HG02610 (cell line): ENCODE measurements at regions not wholly inside any gene's neighbourhood (a gene's known extent, or its start where the extent isn't known, plus 50 kb on each side); places are given as distances from the start of the nearest gene placed in this dataset.
"Not testable (repeated sequence)": the region's sequence is repeated elsewhere in the genome, so short reads cannot be mapped to it uniquely, and the experiment has no call there.

ENCODE experiments used
- ATAC-seq: cut with Tn5 transposase; IDR thresholded peaks from one replicate; pipeline ENCODE4 v1.9.1; 2021; ENCODE audit warnings: mild to moderate bottlenecking, moderate library complexity; ENCODE audit not compliant: unreplicated experiment

GRCh38 chr10:118805146-118805545 is 50.4 kb upstream of the CACUL1 start:
- ATAC-seq: no peak

- no peak for ATAC-seq
Observed at GRCh38 chr10:118807512-118808305, 52.9 kb upstream of the CACUL1 start.

DNA sequence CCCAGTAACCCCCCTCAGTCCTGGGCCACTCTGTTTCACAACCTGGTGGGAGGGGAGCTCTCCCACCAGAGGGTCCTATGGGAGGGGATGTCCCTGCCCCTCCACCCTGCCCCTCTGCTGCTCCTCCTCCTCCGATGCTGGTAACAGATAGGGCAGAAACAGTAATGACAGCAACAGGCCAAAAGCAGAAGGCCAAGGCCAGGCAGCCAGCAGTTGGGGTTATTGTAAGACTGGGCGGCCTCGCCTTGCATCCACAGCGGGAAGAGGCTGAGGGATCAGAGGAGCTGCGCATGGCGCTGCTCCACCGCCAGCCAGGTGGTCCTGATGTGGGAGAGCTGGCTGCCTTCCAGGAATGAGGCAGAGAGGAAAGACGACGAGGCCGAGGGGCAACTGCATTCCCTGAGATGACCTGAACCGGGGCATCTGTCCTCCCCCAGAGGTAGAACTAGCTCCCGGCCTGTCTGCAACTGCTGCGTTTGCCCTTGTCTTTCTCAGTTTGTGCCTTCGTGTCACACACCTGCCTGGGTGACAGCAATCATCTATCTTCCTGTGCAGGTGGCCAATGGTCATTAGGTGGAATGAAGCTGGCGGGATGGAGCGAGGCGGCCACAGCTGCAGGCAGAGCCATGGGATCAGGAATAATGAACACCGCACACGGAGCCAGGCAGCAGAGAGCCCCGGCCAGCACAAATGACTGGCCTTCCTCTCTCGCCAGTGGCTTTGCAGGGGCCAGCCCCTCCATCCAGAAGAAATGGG is 54.0 kb upstream of the CACUL1 start:
- no peak for ATAC-seq

GRCh38 chr10:118809357-118810220 is 54.8 kb upstream of the CACUL1 start:
- ATAC-seq: no peak

DNA sequence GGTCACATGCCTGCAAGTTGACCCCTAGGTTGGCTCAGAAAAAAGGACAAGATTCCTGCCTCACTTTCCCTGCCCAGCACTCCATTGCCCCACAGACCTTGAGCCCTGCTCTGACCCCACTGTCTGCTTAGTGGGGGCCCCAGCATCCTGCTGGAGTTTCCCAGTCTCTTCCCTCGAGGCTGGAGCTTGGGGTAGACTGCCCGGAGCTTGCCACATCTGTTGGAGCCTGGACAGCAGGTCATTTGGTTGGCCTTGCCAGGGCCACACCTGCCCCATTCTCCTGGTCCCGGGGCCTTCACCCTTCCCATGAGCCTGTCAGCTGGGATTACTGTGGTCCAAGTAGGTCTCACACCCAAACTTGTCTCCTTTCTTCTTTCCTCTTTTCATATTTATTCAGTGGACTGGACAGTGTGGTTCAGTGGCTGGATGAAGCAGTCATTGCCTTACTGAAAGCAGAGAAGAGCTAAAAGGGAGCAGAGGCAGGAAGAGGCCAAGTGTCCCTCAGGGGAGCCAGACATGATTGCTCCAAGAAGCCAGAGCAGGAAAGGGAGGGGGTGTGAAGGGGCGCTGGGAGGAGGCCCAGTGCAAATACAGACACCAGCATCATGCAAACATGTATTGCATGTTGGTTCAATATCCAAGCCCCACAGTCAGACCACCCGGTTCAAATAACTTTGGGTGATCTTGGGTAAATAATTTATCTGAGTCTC is 56.2 kb upstream of the CACUL1 start:
- ATAC-seq: no peak

DNA sequence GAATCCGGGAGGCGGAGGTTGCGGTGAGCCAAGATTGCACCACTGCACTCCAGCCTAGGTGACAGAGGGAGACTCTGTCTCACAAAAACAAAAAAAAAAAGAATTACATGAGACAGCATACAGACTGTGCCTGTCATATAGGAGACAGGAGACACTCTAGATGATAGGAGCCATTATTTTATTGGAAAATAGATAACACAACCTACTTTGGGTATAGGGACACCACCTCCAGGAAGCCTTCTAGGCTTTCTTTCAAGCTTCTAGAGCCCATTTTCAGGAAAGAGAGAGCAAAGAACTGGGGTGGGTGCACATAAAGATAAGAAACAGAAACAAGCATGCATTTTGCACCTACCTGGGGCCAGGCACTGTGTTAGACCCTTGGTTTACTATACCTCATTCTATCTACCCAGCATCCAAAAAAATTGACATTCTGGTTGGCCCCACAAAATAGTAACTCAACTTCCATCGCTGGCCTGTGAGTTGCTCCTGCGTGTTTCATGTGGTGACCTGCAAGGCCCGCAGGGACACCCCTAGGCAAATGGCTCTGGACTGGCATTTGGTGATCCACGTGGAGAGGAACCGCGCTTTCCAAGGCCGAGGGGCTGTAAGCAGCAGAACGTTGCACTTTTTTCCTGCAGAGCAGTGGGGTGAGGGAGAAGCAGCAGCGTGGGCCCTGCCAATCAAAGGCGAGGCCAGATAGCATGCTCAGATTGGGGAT is 57.1 kb upstream of the CACUL1 start:
- ATAC-seq: no peak

DNA sequence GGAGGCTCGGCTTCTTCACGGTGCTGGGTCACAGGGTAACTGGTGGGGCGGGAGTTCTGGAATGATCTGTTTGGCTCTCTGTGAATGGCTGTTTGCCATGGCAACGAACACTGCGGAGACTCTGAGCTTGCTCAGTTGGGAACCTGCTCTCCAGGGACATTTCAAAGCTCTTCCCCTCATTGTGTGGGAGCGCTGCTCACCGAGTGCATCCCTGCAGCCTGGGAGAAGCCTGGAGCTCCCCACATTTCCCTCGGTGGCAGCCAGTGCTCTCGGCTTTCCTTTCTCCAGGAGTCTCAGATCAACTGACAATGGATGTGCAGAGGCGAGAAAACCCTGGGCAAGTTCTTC is 57.6 kb upstream of the CACUL1 start:
- ATAC-seq: no peak

- ATAC-seq: not testable (repeated sequence)
Observed at GRCh38 chr10:118813001-118813400, 58.2 kb upstream of the CACUL1 start.

DNA sequence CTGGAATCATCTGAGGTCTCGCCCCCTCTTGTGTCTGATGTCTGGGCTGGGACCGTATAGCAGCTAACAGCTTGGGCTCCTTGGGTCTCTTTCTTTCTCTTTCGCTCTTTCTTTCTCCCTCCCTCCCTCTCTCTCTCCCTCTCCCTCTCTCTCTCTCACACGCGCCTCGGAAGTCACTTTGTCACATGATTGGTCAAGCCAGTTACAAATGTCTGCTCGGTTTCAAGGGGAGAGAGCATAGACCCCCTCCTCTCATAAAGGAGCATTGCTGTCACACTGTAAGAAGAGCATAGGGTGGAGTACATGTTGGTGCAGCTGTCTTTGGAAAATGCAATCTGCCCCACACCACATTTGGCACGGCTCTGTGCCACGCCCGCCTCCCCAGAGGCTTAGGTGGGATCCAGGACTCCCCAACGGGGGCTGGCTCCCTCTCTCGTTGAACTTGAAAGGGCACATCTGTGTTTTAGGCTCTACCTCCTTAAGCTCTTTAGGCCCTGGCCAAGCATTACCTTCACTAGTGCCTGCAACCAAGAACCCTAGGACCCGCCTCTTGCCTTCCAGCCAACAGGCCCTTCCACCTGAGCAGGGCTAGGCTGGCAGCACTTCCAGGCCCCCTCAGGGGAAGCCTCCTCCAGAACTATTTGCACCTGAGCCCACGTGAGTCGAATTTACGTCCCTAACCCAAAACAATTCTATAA is 61.9 kb upstream of the CACUL1 start:
- no peak for ATAC-seq

- ATAC-seq: no peak
Observed at GRCh38 chr10:118817328-118818068, 62.7 kb upstream of the CACUL1 start.

DNA sequence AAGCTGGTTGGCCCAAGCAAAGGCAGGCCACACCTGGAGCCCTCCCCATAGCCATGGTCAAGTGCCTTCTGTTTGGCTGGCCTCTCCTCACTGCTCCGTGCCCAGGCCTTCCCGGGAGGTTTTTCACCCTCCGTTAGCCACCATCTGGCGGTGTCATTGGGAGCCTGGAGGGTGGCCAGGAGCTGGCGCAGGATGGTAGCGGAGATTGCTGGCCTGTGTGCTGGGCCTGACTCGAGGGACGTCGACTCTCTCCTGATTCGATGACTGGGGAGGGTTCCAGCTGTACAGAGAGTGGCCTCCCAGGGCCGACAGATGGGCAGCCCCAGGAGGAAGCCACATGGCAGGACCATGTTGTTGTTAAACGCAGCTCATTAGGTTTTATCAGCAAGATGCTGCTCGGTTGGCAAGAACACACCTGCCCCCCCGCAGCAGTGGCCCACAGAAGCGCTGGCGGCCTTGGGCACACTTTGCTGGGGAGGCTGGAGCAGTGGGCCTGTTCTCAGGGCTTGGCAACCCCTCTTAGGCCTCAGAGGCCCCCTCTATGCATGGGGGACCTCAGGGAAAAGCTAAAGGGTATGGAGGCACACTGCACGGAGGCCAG is 64.0 kb upstream of the CACUL1 start:
- no peak for ATAC-seq

DNA sequence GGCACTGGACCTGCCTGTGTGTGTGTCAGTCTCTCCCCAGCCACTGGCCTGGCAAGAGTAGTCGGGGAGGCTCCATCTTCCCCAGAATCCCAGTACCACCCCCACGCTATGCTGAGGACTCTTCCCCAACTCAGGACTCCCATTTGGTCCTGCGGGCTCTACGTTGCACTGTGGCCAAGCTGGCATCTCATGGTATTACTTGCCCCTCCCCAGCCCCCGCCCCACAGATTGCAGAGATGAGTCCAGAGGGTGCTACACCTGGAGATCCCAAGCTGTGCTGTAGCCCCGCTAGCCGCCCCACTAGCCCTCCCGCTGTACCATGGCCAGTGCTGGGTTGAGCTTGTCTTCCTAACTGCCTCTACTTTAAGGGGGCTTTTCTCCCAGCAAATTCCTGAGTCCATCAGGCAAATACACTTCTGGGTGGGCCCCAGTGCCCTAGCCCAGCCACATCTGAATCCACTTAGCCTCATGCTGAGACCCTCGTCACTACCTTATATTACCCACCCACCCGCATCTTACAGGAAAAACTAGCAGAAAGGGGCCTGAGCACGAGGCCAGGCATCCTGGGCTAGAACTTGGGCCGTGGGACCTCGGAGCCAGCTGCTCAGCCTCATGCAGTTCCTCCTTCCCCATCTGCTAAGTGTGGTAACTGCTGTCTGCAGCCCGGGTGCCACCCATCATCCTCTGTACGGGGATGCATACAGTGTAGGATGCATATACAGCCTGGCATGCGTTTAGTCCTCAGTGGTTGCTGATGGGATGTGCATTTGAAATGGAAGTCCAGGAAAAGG is 65.8 kb upstream of the CACUL1 start:
- ATAC-seq: no peak

GRCh38 chr10:118823256-118823907 is 68.6 kb upstream of the CACUL1 start:
- no peak for ATAC-seq

DNA sequence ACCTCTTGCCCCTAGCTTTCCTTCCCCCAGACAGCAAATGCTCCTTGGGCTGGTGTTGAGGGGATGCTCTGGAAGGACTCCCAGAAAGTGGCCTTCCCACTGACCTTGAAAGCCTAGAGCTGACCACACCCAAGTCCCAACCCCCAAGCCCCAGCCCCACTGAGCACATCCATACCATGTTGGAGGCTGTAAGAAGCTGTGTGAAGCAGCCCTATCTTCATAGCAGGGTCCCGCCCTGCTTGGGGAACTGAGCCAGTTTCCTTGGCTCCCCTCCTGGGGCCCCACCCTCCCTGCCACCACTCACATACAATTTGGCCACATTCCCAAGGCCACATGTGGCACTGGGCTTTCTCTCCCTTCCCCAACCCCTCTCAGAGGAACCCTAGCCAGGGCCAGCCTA is 72.3 kb upstream of the CACUL1 start:
- ATAC-seq: no peak

- ATAC-seq: no peak
Observed at GRCh38 chr10:118827466-118828155, 72.8 kb upstream of the CACUL1 start.

GRCh38 chr10:118832241-118832651 is 77.5 kb upstream of the CACUL1 start:
- no peak for ATAC-seq

DNA sequence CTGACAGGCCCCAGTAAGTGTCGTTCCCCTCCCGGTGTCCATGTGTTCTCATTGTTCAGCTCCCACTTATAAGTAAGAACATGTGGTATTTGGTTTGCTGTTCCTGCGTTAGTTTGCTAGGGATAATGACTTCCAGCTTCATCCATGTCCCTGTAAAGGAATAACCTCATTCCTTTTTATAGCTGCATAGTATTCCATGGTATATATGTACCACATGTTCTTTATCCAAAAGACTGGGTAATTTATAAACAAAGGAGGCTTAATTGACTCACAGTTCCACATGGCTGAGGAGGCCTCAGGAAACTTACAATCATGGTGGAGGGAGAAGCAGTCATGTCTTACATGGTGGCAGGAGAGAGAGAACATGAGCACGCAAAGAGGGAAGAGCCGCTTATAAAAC is 79.6 kb upstream of the CACUL1 start:
- ATAC-seq: not testable (repeated sequence)
